OCI-LY3 (cell line): ENCODE measurements at regions not wholly inside any gene's neighbourhood (a gene's known extent, or its start where the extent isn't known, plus 50 kb on each side); places are given as distances from the start of the nearest gene placed in this dataset.

Source experiments
- H2AFZ ChIP-seq: fragments of 200-600, 300-600 bp; shearing (Covaris generic); 2 replicates; pipeline ENCODE4 v1.6.0; 2014; ENCODE audit warnings: antibody characterized with exemption, low read depth, low read length
- H3K27ac ChIP-seq: fragments of 200-600, 300-600 bp; sonication (generic); 2 replicates; pipeline ENCODE4 v1.5.1; 2014; ENCODE audit warnings: mild to moderate bottlenecking, low read length, moderate library complexity, mixed read lengths
- H3K27me3 ChIP-seq: fragments of 200-600, 300-600 bp; sonication (generic); 2 replicates; pipeline ENCODE4 v1.6.1; 2014; ENCODE audit warnings: low read depth, low read length, mixed read lengths
- H3K36me3 ChIP-seq: fragments of 200-600, 300-600 bp; sonication (generic); replicated peaks from 2 replicates; pipeline ENCODE3; 2014; ENCODE audit warnings: low read depth, low read length, mixed read lengths
- H3K4me1 ChIP-seq: fragments of 300-600, 200-600 bp; sonication (generic); 2 replicates; pipeline ENCODE4 v1.6.1; 2014; ENCODE audit warnings: low read length, mixed read lengths
- H3K4me2 ChIP-seq: fragments of 200-600, 300-600 bp; sonication (generic); 2 replicates; pipeline ENCODE4 v1.6.1; 2014; ENCODE audit warnings: low read length, mixed read lengths
- H3K4me3 ChIP-seq: fragments of 300-600, 200-600 bp; sonication (generic); 2 replicates; pipeline ENCODE4 v1.5.1; 2014; ENCODE audit warnings: antibody characterized with exemption, mild to moderate bottlenecking, low read length, moderate library complexity
- H3K79me2 ChIP-seq: fragments of 300-600, 200-600 bp; shearing (Covaris generic); 2 replicates; pipeline ENCODE4 v1.6.1; 2014; ENCODE audit warnings: mild to moderate bottlenecking, low read length, mixed read lengths
- H3K9ac ChIP-seq: fragments of 300-600, 200-600 bp; shearing (Covaris generic); 2 replicates; pipeline ENCODE4 v1.6.0; 2014; ENCODE audit warnings: mild to moderate bottlenecking, low read length, moderate library complexity
- H3K9me3 ChIP-seq: fragments of 200-600, 300-600 bp; shearing (Covaris generic); 2 replicates; pipeline ENCODE4 v1.6.1; 2014; ENCODE audit warnings: low read length, mixed read lengths; ENCODE audit not compliant: insufficient read depth
- H4K20me1 ChIP-seq: fragments of 200-600, 300-600 bp; sonication (generic); 2 replicates; pipeline ENCODE4 v1.6.1; 2016; ENCODE audit warnings: low read length, mixed read lengths; ENCODE audit not compliant: insufficient read depth
- CTCF ChIP-seq: fragments of 200-600, 300-600 bp; sonication (generic); IDR thresholded peaks from 2 replicates; pipeline ENCODE4 v1.5.1; 2014; ENCODE audit warnings: antibody characterized with exemption, low read length, low read depth
- EZH2phosphoT487 ChIP-seq: fragments of 200-600 bp; shearing (Covaris generic); IDR thresholded peaks from 2 replicates; pipeline ENCODE4 v1.6.1; 2018; ENCODE audit warnings: antibody characterized with exemption, mixed run types, low read depth

GRCh38 chr17:56733833-56734232, 99.9 kb downstream of the C17orf67 start:
- H4K20me1 ChIP-seq: no peaks in the 10 kb centered on the region
- TF ChIP-seq EZH2phosphoT487 (no peak), CTCF (no peak)
- H3K79me2 ChIP-seq: no peaks in the 10 kb centered on the region
- no peak overlapping the region for H2AFZ ChIP-seq
- H3K9ac ChIP-seq: no peak overlapping the region
- H3K9me3 ChIP-seq: no peaks in the 10 kb centered on the region
- H3K4me2 ChIP-seq: no peak overlapping the region
- H3K27ac ChIP-seq: no peak overlapping the region
- H3K27me3 ChIP-seq: no peaks in the 10 kb centered on the region
- H3K4me1 ChIP-seq: no peaks in the 10 kb centered on the region
- H3K4me3 ChIP-seq: no peak overlapping the region
- H3K36me3 ChIP-seq: no peaks in the 10 kb centered on the region

GRCh38 chr17:56735842-56736241, 97.9 kb downstream of the C17orf67 start:
- Histone ChIP-seq H4K20me1 (no peaks in the 10 kb centered on the region), H2AFZ (no peak overlapping the region), H3K4me2 (no peak overlapping the region), H3K9me3 (no peaks in the 10 kb centered on the region), H3K27ac (no peak overlapping the region), H3K36me3 (no peaks in the 10 kb centered on the region), H3K9ac (no peak overlapping the region), H3K79me2 (no peaks in the 10 kb centered on the region), H3K4me1 (no peaks in the 10 kb centered on the region), H3K27me3 (peaks cover 1% of the 10 kb centered on the region; the same call in 1 of the 2 replicates), H3K4me3 (no peak overlapping the region)
- TF ChIP-seq EZH2phosphoT487 (no peak), CTCF (no peak)

- Histone ChIP-seq H3K9me3 (no peaks in the 10 kb centered on the region), H3K27ac (no peak overlapping the region), H2AFZ (no peak overlapping the region), H4K20me1 (no peaks in the 10 kb centered on the region), H3K4me2 (no peak overlapping the region), H3K27me3 (peaks cover 13% of the 10 kb centered on the region; the same call in 1 of the 2 replicates), H3K4me1 (no peaks in the 10 kb centered on the region), H3K9ac (no peak overlapping the region), H3K79me2 (no peaks in the 10 kb centered on the region), H3K4me3 (no peak overlapping the region), H3K36me3 (no peaks in the 10 kb centered on the region)
- TF ChIP-seq CTCF (no peak), EZH2phosphoT487 (no peak)
Measured at GRCh38 chr17:56737421-56738161, 96.1 kb downstream of the C17orf67 start.

GRCh38 chr17:56739376-56739775, 94.3 kb downstream of the C17orf67 start:
- no peak overlapping the region for H3K4me2 ChIP-seq
- H3K4me3 ChIP-seq: no peak overlapping the region
- no peaks in the 10 kb centered on the region for H4K20me1 ChIP-seq
- no peak overlapping the region for H3K9ac ChIP-seq
- no peaks in the 10 kb centered on the region for H3K36me3 ChIP-seq
- no peak overlapping the region for H2AFZ ChIP-seq
- H3K4me1 ChIP-seq: no peaks in the 10 kb centered on the region
- H3K9me3 ChIP-seq: no peaks in the 10 kb centered on the region
- no peak overlapping the region for H3K27ac ChIP-seq
- H3K79me2 ChIP-seq: no peaks in the 10 kb centered on the region
- TF ChIP-seq CTCF (no peak), EZH2phosphoT487 (no peak)
- H3K27me3 ChIP-seq: peaks cover 16% of the 10 kb centered on the region; the same call in 1 of the 2 replicates
